Naive B cell (primary cell): ENCODE measurements at regions not wholly inside any gene's neighbourhood (a gene's known extent, or its start where the extent isn't known, plus 50 kb on each side); places are given as distances from the start of the nearest gene placed in this dataset.

Source experiments
- ATAC-seq, 2 donors: fragments of 150-1000 bp; cut with Tn5 transposase; 2 replicates each; pipeline ENCODE4 v1.10.0; 2021; ENCODE audit warnings: low read depth in 2 of 2, mild to moderate bottlenecking in 2 of 2, moderate library complexity in 2 of 2
- DNase-seq: peaks from one replicate; pipeline ENCODE4 v3.0.0; 2022
- H3K27ac Mint-ChIP-seq, 6 donors: one replicate each; pipeline ENCODE4 v1.8.0; 2020 to 2022; ENCODE audit warnings: mild to moderate bottlenecking in 6 of 6, mixed read lengths in 6 of 6, moderate library complexity in 5 of 6, inconsistent platforms in 2 of 6
- H3K27me3 Mint-ChIP-seq, 3 donors: one replicate each; pipeline ENCODE4 v1.8.0; 2021 to 2022; ENCODE audit warnings: mixed read lengths in 3 of 3, mild to moderate bottlenecking in 1 of 3
- H3K36me3 Mint-ChIP-seq, 2 donors: one replicate each; pipeline ENCODE4 v1.8.0; 2020 to 2022; ENCODE audit warnings: mixed read lengths in 2 of 2, inconsistent platforms in 1 of 2, mild to moderate bottlenecking in 1 of 2
- H3K4me1 Mint-ChIP-seq, 3 donors: one replicate each; pipeline ENCODE4 v1.8.0; 2020 to 2022; ENCODE audit warnings: mixed read lengths in 3 of 3, inconsistent platforms in 1 of 3, mild to moderate bottlenecking in 1 of 3, moderate library complexity in 1 of 3
- H3K4me3 Mint-ChIP-seq, 8 donors: one replicate each; pipeline ENCODE4 v1.8.0; 2020 to 2022; ENCODE audit warnings: mild to moderate bottlenecking in 8 of 8, mixed read lengths in 8 of 8, moderate library complexity in 8 of 8, inconsistent platforms in 2 of 8
- H3K9me3 Mint-ChIP-seq, 7 donors: one replicate each; pipeline ENCODE4 v1.8.0; 2020 to 2022; ENCODE audit warnings: mixed read lengths in 7 of 7, mild to moderate bottlenecking in 5 of 7, inconsistent platforms in 2 of 7, moderate library complexity in 1 of 7

DNA sequence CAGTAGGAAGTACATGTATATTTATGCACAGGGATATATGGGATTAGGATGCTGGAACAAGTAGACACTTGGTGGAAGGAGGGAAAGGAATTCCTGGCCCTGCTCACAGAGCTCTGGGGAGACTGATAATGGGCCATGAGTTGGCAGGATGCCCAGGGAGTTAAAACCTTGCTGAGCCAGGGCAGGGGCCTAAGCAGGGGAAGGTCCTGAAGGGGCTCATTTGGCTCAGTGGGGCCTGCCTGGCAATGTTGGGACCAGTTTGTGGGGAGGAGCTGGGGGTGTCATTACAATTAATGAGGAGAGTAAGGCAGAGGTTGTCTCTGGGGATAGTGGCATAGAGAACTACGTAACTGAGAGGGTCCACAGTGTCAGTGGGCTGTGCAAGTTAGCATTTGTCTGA is 124.2 kb upstream of the ADPGK start:
- no peak for ATAC-seq
- H3K27ac Mint-ChIP-seq = no peak overlapping the region

GRCh38 chr15:72902919-72903260 is 119.3 kb upstream of the ADPGK start:
- Mint-ChIP-seq H3K27ac (no peak overlapping the region), H3K4me3 (no peak overlapping the region), H3K4me1 (peaks cover 0 to 4% (median 0%) of the 10 kb centered on the region in 3 donors), H3K36me3 (no peaks in the 10 kb centered on the region), H3K9me3 (peaks cover 0 to 5% (median 0%) of the 10 kb centered on the region in 7 donors), H3K27me3 (peaks cover 33 to 46% (median 38%) of the 10 kb centered on the region in 3 donors)
- DNase-seq (no peak), ATAC-seq (no peak)

More for the DNA sequence above, 124.2 kb upstream of the ADPGK start:
- no peak for DNase-seq
- peaks cover 0 to 1% (median 0%) of the 10 kb centered on the region in 7 donors for H3K9me3 Mint-ChIP-seq
- no peaks in the 10 kb centered on the region for H3K4me1 Mint-ChIP-seq
- H3K36me3 Mint-ChIP-seq = no peaks in the 10 kb centered on the region
- no peak overlapping the region for H3K4me3 Mint-ChIP-seq
- H3K27me3 Mint-ChIP-seq = peaks cover 24 to 34% (median 27%) of the 10 kb centered on the region in 3 donors

DNA sequence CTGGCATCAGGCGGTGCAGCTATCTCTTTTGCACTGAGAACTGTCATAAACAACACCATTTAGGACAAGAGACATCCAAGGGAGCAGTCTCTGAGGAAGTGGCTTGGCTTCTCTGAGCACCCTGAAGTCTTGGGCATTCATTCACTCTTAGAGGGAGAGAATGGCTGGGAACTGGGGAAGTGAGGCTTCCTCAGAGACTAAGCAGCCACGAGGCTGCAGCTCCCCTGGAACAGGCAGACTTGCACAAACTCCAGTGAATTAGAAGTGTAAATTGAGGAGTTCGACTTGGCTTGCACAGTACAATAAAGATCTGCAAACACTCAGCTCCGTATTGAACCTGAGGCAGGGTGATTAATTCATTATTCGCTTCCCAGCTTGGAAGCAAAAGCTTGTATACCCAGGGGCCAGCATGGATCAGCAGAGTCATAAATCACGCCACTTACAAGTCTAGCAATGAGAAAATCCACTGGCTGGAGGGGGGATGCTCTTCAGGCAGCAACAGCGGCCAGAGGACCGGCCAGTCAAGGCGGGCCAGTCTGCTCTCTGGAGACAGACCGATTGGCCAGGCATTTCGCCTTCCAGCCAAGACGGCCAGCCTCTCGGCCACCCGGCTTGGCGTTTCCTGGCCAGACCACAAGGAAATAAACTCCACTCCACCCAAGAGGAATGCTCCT is 118.8 kb upstream of the ADPGK start:
- Mint-ChIP-seq H3K27ac (no peak overlapping the region), H3K36me3 (no peaks in the 10 kb centered on the region)

GRCh38 chr15:72892986-72893385 is 109.4 kb upstream of the ADPGK start:
- peaks cover 0 to 4% of the 10 kb centered on the region in 2 donors for H3K36me3 Mint-ChIP-seq
- H3K4me1 Mint-ChIP-seq = no peaks in the 10 kb centered on the region
- H3K4me3 Mint-ChIP-seq = no peak overlapping the region
- DNase-seq (no peak), ATAC-seq (no peak)
- H3K9me3 Mint-ChIP-seq = peaks cover 0 to 17% (median 0%) of the 10 kb centered on the region in 7 donors
- no peak overlapping the region for H3K27ac Mint-ChIP-seq
- H3K27me3 Mint-ChIP-seq = peaks cover 33 to 57% (median 48%) of the 10 kb centered on the region in 3 donors

More for the DNA sequence above, 118.8 kb upstream of the ADPGK start:
- Mint-ChIP-seq H3K27me3 (peaks cover 33 to 44% (median 38%) of the 10 kb centered on the region in 3 donors), H3K9me3 (peaks cover 0 to 5% (median 0%) of the 10 kb centered on the region in 7 donors), H3K4me3 (peak overlapping the region in 1 of 8 donors; percentile 30), H3K4me1 (peaks cover 0 to 4% (median 0%) of the 10 kb centered on the region in 3 donors)
- no peak for DNase-seq
- ATAC-seq = no peak

DNA sequence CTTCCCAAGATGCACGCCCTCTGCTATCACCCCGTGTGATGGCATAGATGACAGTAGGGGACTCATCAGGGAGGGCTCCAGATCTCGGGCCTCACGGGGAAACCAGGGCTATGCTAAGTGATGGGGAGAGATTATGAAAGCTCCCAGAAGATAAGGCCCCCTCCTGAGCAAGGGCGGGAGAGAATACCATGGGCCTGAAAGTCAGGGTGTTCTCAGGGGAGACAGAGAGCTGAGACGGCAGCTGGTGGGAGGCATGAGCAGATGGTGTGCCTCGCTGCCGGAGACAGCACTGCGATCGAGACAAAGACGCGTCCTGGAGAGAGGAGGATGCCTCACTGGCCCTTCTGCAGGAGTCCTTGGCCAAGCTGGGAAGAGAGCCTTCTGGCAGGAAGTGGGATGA is 106.5 kb upstream of the ADPGK start:
- no peaks in the 10 kb centered on the region for H3K4me1 Mint-ChIP-seq
- ATAC-seq = no peak
- peaks cover 28 to 44% (median 42%) of the 10 kb centered on the region in 3 donors for H3K27me3 Mint-ChIP-seq
- no peak overlapping the region for H3K4me3 Mint-ChIP-seq
- no peak for DNase-seq
- peaks cover 0 to 15% (median 3%) of the 10 kb centered on the region in 7 donors for H3K9me3 Mint-ChIP-seq
- peaks cover 0 to 4% of the 10 kb centered on the region in 2 donors for H3K36me3 Mint-ChIP-seq
- H3K27ac Mint-ChIP-seq = no peak overlapping the region

DNA sequence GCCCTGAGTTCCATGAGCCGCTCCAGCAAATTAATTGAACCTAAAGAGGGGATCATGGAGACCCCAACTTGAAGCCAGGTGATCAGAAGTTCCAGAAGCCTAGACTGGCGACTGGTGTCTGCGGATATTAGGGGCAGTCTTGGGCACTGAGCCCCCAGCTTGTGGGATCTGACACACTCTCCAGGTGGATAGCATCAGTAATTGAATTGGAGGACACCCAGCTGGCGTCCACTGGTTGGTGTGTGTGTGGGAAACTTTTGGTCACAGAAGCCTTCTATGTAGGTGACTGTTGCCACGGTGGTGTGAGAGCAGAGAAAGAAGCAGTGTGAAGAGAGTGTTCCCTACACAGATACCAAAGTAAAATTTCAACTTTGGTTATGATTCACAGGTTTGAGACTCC is 106.0 kb upstream of the ADPGK start:
- DNase-seq (no peak), ATAC-seq (no peak)
- Mint-ChIP-seq H3K36me3 (peaks cover 0 to 2% of the 10 kb centered on the region in 2 donors), H3K4me3 (no peak overlapping the region), H3K27me3 (peaks cover 28 to 44% (median 42%) of the 10 kb centered on the region in 3 donors), H3K4me1 (no peaks in the 10 kb centered on the region), H3K27ac (no peak overlapping the region), H3K9me3 (peaks cover 0 to 16% (median 6%) of the 10 kb centered on the region in 7 donors)

DNA sequence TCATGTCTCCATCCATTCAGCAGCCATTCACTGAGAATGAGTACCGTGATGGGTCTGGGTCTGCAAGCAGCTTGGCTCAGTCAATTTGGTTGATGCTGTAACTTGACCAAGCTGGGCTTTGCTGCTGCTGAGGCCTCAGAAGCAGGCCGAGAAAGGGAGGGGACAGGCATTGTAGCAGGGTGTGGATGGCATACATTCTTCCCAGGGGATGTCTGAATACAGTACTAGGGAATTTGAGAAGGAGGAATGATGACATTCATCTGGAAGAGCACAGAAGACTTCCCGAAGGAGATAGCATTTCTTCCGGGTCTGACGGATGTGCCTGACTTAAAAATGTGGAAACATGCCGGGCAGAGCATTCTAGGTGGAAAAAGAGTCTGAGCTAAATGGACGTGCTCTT is 105.3 kb upstream of the ADPGK start:
- Mint-ChIP-seq H3K27ac (no peak overlapping the region), H3K9me3 (peaks cover 0 to 13% (median 4%) of the 10 kb centered on the region in 7 donors), H3K4me3 (no peak overlapping the region), H3K27me3 (peaks cover 28 to 40% (median 39%) of the 10 kb centered on the region in 3 donors), H3K4me1 (no peaks in the 10 kb centered on the region), H3K36me3 (no peaks in the 10 kb centered on the region)
- ATAC-seq (no peak), DNase-seq (no peak)

- H3K4me3 Mint-ChIP-seq = no peak overlapping the region
- H3K9me3 Mint-ChIP-seq = peaks cover 0 to 19% (median 9%) of the 10 kb centered on the region in 7 donors
- H3K27me3 Mint-ChIP-seq = peaks cover 28 to 40% (median 34%) of the 10 kb centered on the region in 3 donors
- H3K4me1 Mint-ChIP-seq = no peaks in the 10 kb centered on the region
- ATAC-seq (no peak), DNase-seq (no peak)
- no peak overlapping the region for H3K27ac Mint-ChIP-seq
- peaks cover 2 to 3% of the 10 kb centered on the region in 2 donors for H3K36me3 Mint-ChIP-seq
Measured at GRCh38 chr15:72888211-72888610, 104.7 kb upstream of the ADPGK start.

GRCh38 chr15:72887376-72887775 is 103.8 kb upstream of the ADPGK start:
- peaks cover 9 to 10% of the 10 kb centered on the region in 2 donors for H3K36me3 Mint-ChIP-seq
- DNase-seq (no peak), ATAC-seq (no peak)
- H3K9me3 Mint-ChIP-seq = peaks cover 7 to 27% (median 15%) of the 10 kb centered on the region in 7 donors
- H3K4me3 Mint-ChIP-seq = no peak overlapping the region
- no peak overlapping the region for H3K27ac Mint-ChIP-seq
- no peaks in the 10 kb centered on the region for H3K4me1 Mint-ChIP-seq
- peaks cover 27 to 44% (median 31%) of the 10 kb centered on the region in 3 donors for H3K27me3 Mint-ChIP-seq

DNA sequence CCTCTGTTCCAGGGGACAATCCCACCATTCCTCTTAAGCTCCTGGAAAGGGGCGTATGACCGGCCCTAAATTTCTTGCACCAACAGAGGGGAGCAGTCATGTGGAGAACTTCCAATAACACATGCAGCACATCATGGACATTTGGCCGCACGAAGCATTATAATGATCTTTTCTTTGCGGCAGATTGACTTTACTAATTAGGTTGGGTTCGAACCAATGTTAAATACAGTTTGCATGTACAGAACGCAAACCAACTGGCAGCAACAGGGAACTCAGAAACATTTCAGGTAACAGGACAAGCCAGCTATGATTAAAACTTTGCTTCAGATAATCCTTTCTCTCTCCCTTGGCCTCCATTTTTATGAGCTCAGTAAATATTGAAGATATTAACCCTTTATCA is 100.8 kb upstream of the ADPGK start:
- H3K36me3 Mint-ChIP-seq = peaks cover 13 to 17% of the 10 kb centered on the region in 2 donors
- H3K27ac Mint-ChIP-seq = no peak overlapping the region
- H3K4me1 Mint-ChIP-seq = no peaks in the 10 kb centered on the region
- H3K27me3 Mint-ChIP-seq = peaks cover 19 to 47% (median 30%) of the 10 kb centered on the region in 3 donors
- ATAC-seq = no peak
- H3K4me3 Mint-ChIP-seq = no peak overlapping the region
- H3K9me3 Mint-ChIP-seq = peaks cover 12 to 43% (median 27%) of the 10 kb centered on the region in 7 donors
- no peak for DNase-seq

DNA sequence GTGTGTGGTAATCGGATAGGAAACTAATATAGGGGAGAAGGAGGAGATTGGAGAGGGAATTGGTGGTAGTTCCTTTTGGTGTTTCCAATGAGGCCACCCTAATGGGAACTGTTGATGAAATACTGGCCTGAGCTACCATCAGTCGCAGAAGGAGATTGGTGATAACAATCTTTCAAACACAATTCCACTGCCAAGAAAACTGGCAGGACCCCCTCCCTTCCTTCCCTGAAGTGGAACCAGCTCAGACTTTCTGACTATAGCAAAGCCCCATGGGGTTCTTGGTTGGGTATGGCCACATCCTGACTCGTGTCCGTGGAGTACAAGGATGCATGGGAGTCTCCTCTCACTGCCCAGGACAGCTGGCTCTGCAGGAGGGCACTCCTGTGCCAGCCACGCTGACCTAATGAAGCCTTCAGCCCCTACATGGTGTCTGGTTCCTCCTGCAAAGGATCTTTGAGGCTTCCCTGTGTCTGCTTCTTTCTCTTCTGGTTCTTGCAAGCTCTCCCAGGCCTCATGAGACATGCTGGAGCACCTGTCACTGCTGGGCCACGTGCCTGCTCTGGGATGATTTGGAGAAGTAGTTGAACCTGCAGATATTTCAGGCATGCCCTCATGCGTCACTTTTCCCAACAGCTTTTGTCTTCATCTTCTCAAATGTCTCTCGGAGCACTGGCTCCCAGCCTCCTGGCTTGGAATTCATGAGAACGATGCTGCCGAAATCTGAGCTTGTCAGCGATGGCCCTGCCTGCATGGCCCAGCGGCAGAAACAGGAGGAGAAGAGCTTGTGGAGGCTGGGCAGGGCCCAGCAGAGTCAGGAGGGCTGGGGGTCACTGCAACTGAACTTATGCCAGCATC is 90.0 kb upstream of the ADPGK start:
- H3K27ac Mint-ChIP-seq = no peak overlapping the region
- H3K4me3 Mint-ChIP-seq = no peak overlapping the region
- no peaks in the 10 kb centered on the region for H3K4me1 Mint-ChIP-seq
- H3K9me3 Mint-ChIP-seq = peaks cover 0 to 9% (median 2%) of the 10 kb centered on the region in 7 donors
- ATAC-seq (no peak), DNase-seq (no peak)
- peaks cover 28 to 37% (median 29%) of the 10 kb centered on the region in 3 donors for H3K27me3 Mint-ChIP-seq
- H3K36me3 Mint-ChIP-seq = no peaks in the 10 kb centered on the region

DNA sequence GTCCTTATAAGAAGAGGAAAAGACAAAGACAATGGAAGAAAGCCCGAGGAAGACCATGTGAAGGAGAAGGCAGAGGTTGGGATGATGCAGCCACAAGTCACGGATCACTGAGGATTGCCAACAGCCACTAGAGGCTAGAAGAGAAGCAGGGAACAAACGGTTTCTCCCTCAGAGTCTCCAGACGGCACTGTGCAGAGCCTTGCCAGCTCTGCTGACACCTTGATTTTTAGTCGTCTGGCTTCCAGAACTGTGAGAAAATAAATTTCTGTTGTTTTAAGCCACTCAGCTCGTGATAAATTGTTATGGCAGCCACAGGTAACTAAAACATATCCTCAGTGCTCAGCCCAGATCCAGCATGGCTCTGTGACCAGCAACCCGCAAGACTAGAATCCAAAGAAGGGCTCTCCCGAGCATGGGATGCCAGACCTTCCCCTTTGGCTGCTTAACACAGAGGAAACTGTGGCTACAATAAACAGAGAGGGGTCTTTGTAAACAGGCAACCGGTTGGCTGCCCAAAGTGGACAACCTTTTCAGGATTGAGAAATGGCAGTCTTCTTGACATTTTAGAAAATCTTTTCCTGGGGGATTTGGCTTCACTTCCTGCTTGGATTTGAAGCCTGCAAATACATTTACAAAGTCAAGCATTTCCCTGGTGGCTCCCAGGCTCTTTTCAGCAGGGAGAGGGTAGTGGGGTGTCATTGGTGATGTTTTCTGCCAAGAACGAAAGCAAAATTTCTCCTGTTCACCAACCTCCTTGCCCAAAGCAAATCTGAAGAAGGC is 88.7 kb upstream of the ADPGK start:
- Mint-ChIP-seq H3K9me3 (peaks cover 0 to 9% (median 2%) of the 10 kb centered on the region in 7 donors), H3K27ac (no peak overlapping the region), H3K27me3 (peaks cover 28 to 36% (median 32%) of the 10 kb centered on the region in 3 donors), H3K36me3 (no peaks in the 10 kb centered on the region), H3K4me3 (no peak overlapping the region), H3K4me1 (no peaks in the 10 kb centered on the region)
- DNase-seq = no peak
- no peak for ATAC-seq
